ENCODE measurements at regions not wholly inside any gene's neighbourhood (a gene's known extent, or its start where the extent isn't known, plus 50 kb on each side); places are given as distances from the start of the nearest gene placed in this dataset.

- Histone ChIP-seq H4K20me1 (ENCODE audit: insufficient read depth, low read length) (no peaks in the 10 kb centered on the region), H3K9me3 (ENCODE audit: insufficient read depth, low read length, severe bottlenecking) (no peaks in the 10 kb centered on the region), H3K4me3 (ENCODE audit: low read depth in 1 of 2, low read length in 2 of 2) (no peak overlapping the region), H2AFZ (ENCODE audit: low read depth, low read length) (no peak overlapping the region), H3K27me3 (ENCODE audit: insufficient read depth, low read length, poor library complexity) (no peaks in the 10 kb centered on the region), H3K79me2 (ENCODE audit: insufficient read depth, low read length) (no peaks in the 10 kb centered on the region), H3K4me1 (ENCODE audit: insufficient read depth, low read length) (no peaks in the 10 kb centered on the region), H3K4me2 (ENCODE audit: insufficient read depth, low read length) (no peak overlapping the region), H3K27ac (ENCODE audit: low read length) (no peak overlapping the region), H3K9ac (ENCODE audit: low read depth, low read length) (no peak overlapping the region), H3K36me3 (ENCODE audit: insufficient read depth, low read length) (no peaks in the 10 kb centered on the region)
- DNase-seq (no peak), ATAC-seq (ENCODE audit: insufficient read depth, low read depth) (no peak)
- TF ChIP-seq CTCF (IDR thresholded peaks at IDR 0.05; ENCODE audit: borderline replicate concordance, extremely low read depth, low read length, poor library complexity, severe bottlenecking) (no peak), EZH2 (IDR thresholded peaks at IDR 0.05; ENCODE audit: borderline replicate concordance, low read depth, low read length, severe bottlenecking) (no peak)
Measured at GRCh38 chr6:133591275-133591674, 297.6 kb upstream of the TCF21 start.

- Histone ChIP-seq H3K27me3 (ENCODE audit: insufficient read depth, low read length, poor library complexity) (no peaks in the 10 kb centered on the region), H3K79me2 (ENCODE audit: insufficient read depth, low read length) (no peaks in the 10 kb centered on the region), H4K20me1 (ENCODE audit: insufficient read depth, low read length) (no peaks in the 10 kb centered on the region), H3K36me3 (ENCODE audit: insufficient read depth, low read length) (no peaks in the 10 kb centered on the region), H3K9ac (ENCODE audit: low read depth, low read length) (no peak overlapping the region), H3K4me1 (ENCODE audit: insufficient read depth, low read length) (no peaks in the 10 kb centered on the region), H3K4me3 (ENCODE audit: low read depth in 1 of 2, low read length in 2 of 2) (no peak overlapping the region), H2AFZ (ENCODE audit: low read depth, low read length) (no peak overlapping the region), H3K27ac (ENCODE audit: low read length) (no peak overlapping the region), H3K9me3 (ENCODE audit: insufficient read depth, low read length, severe bottlenecking) (no peaks in the 10 kb centered on the region), H3K4me2 (ENCODE audit: insufficient read depth, low read length) (no peak overlapping the region)
- DNase-seq (no peak), ATAC-seq (ENCODE audit: insufficient read depth, low read depth) (no peak)
- TF ChIP-seq CTCF (IDR thresholded peaks at IDR 0.05; ENCODE audit: borderline replicate concordance, extremely low read depth, low read length, poor library complexity, severe bottlenecking) = no peak
- TF ChIP-seq EZH2 (IDR thresholded peaks at IDR 0.05; ENCODE audit: borderline replicate concordance, low read depth, low read length, severe bottlenecking) = no peak
Measured at GRCh38 chr6:133594652-133595110, 294.2 kb upstream of the TCF21 start.

- Histone ChIP-seq H3K36me3 (ENCODE audit: insufficient read depth, low read length) (no peaks in the 10 kb centered on the region), H3K4me3 (ENCODE audit: low read depth in 1 of 2, low read length in 2 of 2) (no peak overlapping the region), H3K4me1 (ENCODE audit: insufficient read depth, low read length) (no peaks in the 10 kb centered on the region), H4K20me1 (ENCODE audit: insufficient read depth, low read length) (no peaks in the 10 kb centered on the region), H3K4me2 (ENCODE audit: insufficient read depth, low read length) (no peak overlapping the region), H3K9ac (ENCODE audit: low read depth, low read length) (no peak overlapping the region), H3K27me3 (ENCODE audit: insufficient read depth, low read length, poor library complexity) (no peaks in the 10 kb centered on the region), H2AFZ (ENCODE audit: low read depth, low read length) (no peak overlapping the region), H3K9me3 (ENCODE audit: insufficient read depth, low read length, severe bottlenecking) (no peaks in the 10 kb centered on the region), H3K27ac (ENCODE audit: low read length) (no peak overlapping the region), H3K79me2 (ENCODE audit: insufficient read depth, low read length) (no peaks in the 10 kb centered on the region)
- ATAC-seq (ENCODE audit: insufficient read depth, low read depth) (no peak), DNase-seq (no peak)
- no peak for TF ChIP-seq EZH2 (IDR thresholded peaks at IDR 0.05; ENCODE audit: borderline replicate concordance, low read depth, low read length, severe bottlenecking)
- no peak for TF ChIP-seq CTCF (IDR thresholded peaks at IDR 0.05; ENCODE audit: borderline replicate concordance, extremely low read depth, low read length, poor library complexity, severe bottlenecking)
Measured at GRCh38 chr6:133595111-133595761, 293.7 kb upstream of the TCF21 start.

Measured in DND-41 (cell line).